Muscle layer of duodenum (tissue), 2 donors: ENCODE measurements at regions not wholly inside any gene's neighbourhood (a gene's known extent, or its start where the extent isn't known, plus 50 kb on each side); places are given as distances from the start of the nearest gene placed in this dataset.

Experiments
- H3K27ac ChIP-seq: one replicate; pipeline ENCODE4 v1.7.0; 2013; ENCODE audit warnings: mild to moderate bottlenecking, low read length
- H3K27me3 ChIP-seq: one replicate; pipeline ENCODE4 v1.7.0; 2013; ENCODE audit warnings: low read depth, mild to moderate bottlenecking, control low read depth, low read length
- H3K36me3 ChIP-seq, 2 donors: one replicate each; pipeline ENCODE4 v1.7.0; 2013; ENCODE audit warnings: low read length in 2 of 2, control low read depth in 1 of 2, mild to moderate bottlenecking in 1 of 2; ENCODE audit not compliant: insufficient read depth in 2 of 2, control insufficient read depth in 1 of 2
- H3K4me1 ChIP-seq, 2 donors: one replicate each; pipeline ENCODE4 v1.7.0; 2013; ENCODE audit warnings: low read length in 2 of 2, mild to moderate bottlenecking in 2 of 2, control low read depth in 1 of 2, moderate library complexity in 1 of 2; ENCODE audit not compliant: insufficient read depth in 2 of 2, control insufficient read depth in 1 of 2
- H3K4me3 ChIP-seq, 2 donors: one replicate each; pipeline ENCODE4 v1.7.0; 2013; ENCODE audit warnings: low read length in 2 of 2, low read depth in 1 of 2, mild to moderate bottlenecking in 1 of 2
- H3K9me3 ChIP-seq, 2 donors: one replicate each; pipeline ENCODE4 v1.7.0; 2013; ENCODE audit warnings: low read length in 2 of 2, control low read depth in 1 of 2, mild to moderate bottlenecking in 1 of 2; ENCODE audit not compliant: control insufficient read depth in 1 of 2
- donor health status: healthy.

GRCh38 chr3:188051801-188052168 is 102.2 kb upstream of the LPP start:
- peak overlapping the region; percentile 35 for H3K27ac ChIP-seq
- H3K4me1 ChIP-seq: peaks cover 16 to 20% of the 10 kb centered on the region in 2 donors
- no peaks in the 10 kb centered on the region for H3K27me3 ChIP-seq
- no peaks in the 10 kb centered on the region for H3K36me3 ChIP-seq
- peak overlapping the region in 1 of 2 donors; percentile 16 for H3K4me3 ChIP-seq
- H3K9me3 ChIP-seq: no peaks in the 10 kb centered on the region

GRCh38 chr3:188052169-188053035 is 101.6 kb upstream of the LPP start:
- H3K36me3 ChIP-seq: no peaks in the 10 kb centered on the region
- H3K27ac ChIP-seq: peak overlapping the region; percentile 54
- peak overlapping the region in 1 of 2 donors; percentile 16 for H3K4me3 ChIP-seq
- peaks cover 16 to 20% of the 10 kb centered on the region in 2 donors for H3K4me1 ChIP-seq
- no peaks in the 10 kb centered on the region for H3K27me3 ChIP-seq
- no peaks in the 10 kb centered on the region for H3K9me3 ChIP-seq

GRCh38 chr3:188053036-188053340 is 101.0 kb upstream of the LPP start:
- H3K9me3 ChIP-seq: no peaks in the 10 kb centered on the region
- peaks cover 16 to 20% of the 10 kb centered on the region in 2 donors for H3K4me1 ChIP-seq
- H3K36me3 ChIP-seq: no peaks in the 10 kb centered on the region
- H3K4me3 ChIP-seq: no peak overlapping the region
- no peaks in the 10 kb centered on the region for H3K27me3 ChIP-seq
- H3K27ac ChIP-seq: peak overlapping the region; percentile 54

GRCh38 chr3:188053710-188054380 is 100.1 kb upstream of the LPP start:
- H3K27ac ChIP-seq: peak overlapping the region; percentile 54
- H3K4me3 ChIP-seq: no peak overlapping the region

GRCh38 chr3:188054541-188054940 is 99.4 kb upstream of the LPP start:
- Histone ChIP-seq H3K27ac (no peak overlapping the region), H3K9me3 (no peaks in the 10 kb centered on the region), H3K27me3 (no peaks in the 10 kb centered on the region), H3K4me1 (peaks cover 16 to 20% of the 10 kb centered on the region in 2 donors), H3K4me3 (no peak overlapping the region), H3K36me3 (no peaks in the 10 kb centered on the region)

More at GRCh38 chr3:188053710-188054380, 100.1 kb upstream of the LPP start:
- Histone ChIP-seq H3K4me1 (peaks cover 16 to 20% of the 10 kb centered on the region in 2 donors), H3K9me3 (no peaks in the 10 kb centered on the region), H3K27me3 (no peaks in the 10 kb centered on the region), H3K36me3 (no peaks in the 10 kb centered on the region)

- peaks cover 16 to 20% of the 10 kb centered on the region in 2 donors for H3K4me1 ChIP-seq
- no peaks in the 10 kb centered on the region for H3K27me3 ChIP-seq
- no peak overlapping the region for H3K27ac ChIP-seq
- no peaks in the 10 kb centered on the region for H3K9me3 ChIP-seq
- no peaks in the 10 kb centered on the region for H3K36me3 ChIP-seq
- H3K4me3 ChIP-seq: no peak overlapping the region
Measured at GRCh38 chr3:188055388-188055787, 98.6 kb upstream of the LPP start.

- no peak overlapping the region for H3K4me3 ChIP-seq
- no peaks in the 10 kb centered on the region for H3K27me3 ChIP-seq
- no peaks in the 10 kb centered on the region for H3K9me3 ChIP-seq
- H3K4me1 ChIP-seq: peaks cover 15% of the 10 kb centered on the region in 2 donors
- H3K36me3 ChIP-seq: no peaks in the 10 kb centered on the region
- no peak overlapping the region for H3K27ac ChIP-seq
Measured at GRCh38 chr3:188057124-188057523, 96.8 kb upstream of the LPP start.

- no peaks in the 10 kb centered on the region for H3K27me3 ChIP-seq
- H3K36me3 ChIP-seq: no peaks in the 10 kb centered on the region
- H3K4me1 ChIP-seq: peaks cover 0 to 3% of the 10 kb centered on the region in 2 donors
Measured at GRCh38 chr3:188058569-188059184, 95.3 kb upstream of the LPP start.

GRCh38 chr3:188059351-188059750 is 94.6 kb upstream of the LPP start:
- peaks cover 0 to 2% of the 10 kb centered on the region in 2 donors for H3K4me1 ChIP-seq
- H3K36me3 ChIP-seq: no peaks in the 10 kb centered on the region
- H3K4me3 ChIP-seq: no peak overlapping the region
- H3K27ac ChIP-seq: no peak overlapping the region
- H3K27me3 ChIP-seq: no peaks in the 10 kb centered on the region
- no peaks in the 10 kb centered on the region for H3K9me3 ChIP-seq

More at GRCh38 chr3:188058569-188059184, 95.3 kb upstream of the LPP start:
- H3K27ac ChIP-seq: no peak overlapping the region
- no peaks in the 10 kb centered on the region for H3K9me3 ChIP-seq
- no peak overlapping the region for H3K4me3 ChIP-seq

- no peaks in the 10 kb centered on the region for H3K4me1 ChIP-seq
- no peaks in the 10 kb centered on the region for H3K27me3 ChIP-seq
- no peaks in the 10 kb centered on the region for H3K36me3 ChIP-seq
- no peak overlapping the region for H3K4me3 ChIP-seq
- no peak overlapping the region for H3K27ac ChIP-seq
- no peaks in the 10 kb centered on the region for H3K9me3 ChIP-seq
Measured at GRCh38 chr3:188060264-188060835, 93.6 kb upstream of the LPP start.
